Neural crest cell (in vitro differentiated cells): ENCODE measurements at regions not wholly inside any gene's neighbourhood (a gene's known extent, or its start where the extent isn't known, plus 50 kb on each side); places are given as distances from the start of the nearest gene placed in this dataset.
"Not testable (repeated sequence)": the region's sequence is repeated elsewhere in the genome, so short reads cannot be mapped to it uniquely, and the experiment has no call there.

Source experiments
- DNase-seq: peaks from one replicate; pipeline ENCODE4 v3.0.0; 2021; ENCODE audit warnings: low read depth, mixed read lengths, low spot score
- H3K27ac Mint-ChIP-seq: one replicate; pipeline ENCODE4 v1.8.0; 2021; ENCODE audit warnings: mild to moderate bottlenecking, mixed read lengths; ENCODE audit not compliant: unreplicated experiment
- H3K27me3 Mint-ChIP-seq: 2 replicates; pipeline ENCODE4 v1.8.0; 2021; ENCODE audit warnings: low read depth, mild to moderate bottlenecking, mixed read lengths
- H3K36me3 Mint-ChIP-seq: 2 replicates; pipeline ENCODE4 v1.8.0; 2021; ENCODE audit warnings: low read depth, mild to moderate bottlenecking, mixed read lengths
- H3K4me1 Mint-ChIP-seq: 2 replicates; pipeline ENCODE4 v1.8.0; 2021; ENCODE audit warnings: mixed read lengths
- H3K4me3 Mint-ChIP-seq: one replicate; pipeline ENCODE4 v1.8.0; 2021; ENCODE audit warnings: mild to moderate bottlenecking, mixed read lengths
- H3K9me3 Mint-ChIP-seq: 2 replicates; pipeline ENCODE4 v1.8.0; 2021; ENCODE audit warnings: mixed read lengths
- CTCF ChIP-seq: fragments of 200-600 bp; sonication (generic); conservative IDR thresholded peaks from 2 replicates; pipeline ENCODE4 v1.5.0; 2021; ENCODE audit warnings: antibody characterized with exemption, mild to moderate bottlenecking

DNA sequence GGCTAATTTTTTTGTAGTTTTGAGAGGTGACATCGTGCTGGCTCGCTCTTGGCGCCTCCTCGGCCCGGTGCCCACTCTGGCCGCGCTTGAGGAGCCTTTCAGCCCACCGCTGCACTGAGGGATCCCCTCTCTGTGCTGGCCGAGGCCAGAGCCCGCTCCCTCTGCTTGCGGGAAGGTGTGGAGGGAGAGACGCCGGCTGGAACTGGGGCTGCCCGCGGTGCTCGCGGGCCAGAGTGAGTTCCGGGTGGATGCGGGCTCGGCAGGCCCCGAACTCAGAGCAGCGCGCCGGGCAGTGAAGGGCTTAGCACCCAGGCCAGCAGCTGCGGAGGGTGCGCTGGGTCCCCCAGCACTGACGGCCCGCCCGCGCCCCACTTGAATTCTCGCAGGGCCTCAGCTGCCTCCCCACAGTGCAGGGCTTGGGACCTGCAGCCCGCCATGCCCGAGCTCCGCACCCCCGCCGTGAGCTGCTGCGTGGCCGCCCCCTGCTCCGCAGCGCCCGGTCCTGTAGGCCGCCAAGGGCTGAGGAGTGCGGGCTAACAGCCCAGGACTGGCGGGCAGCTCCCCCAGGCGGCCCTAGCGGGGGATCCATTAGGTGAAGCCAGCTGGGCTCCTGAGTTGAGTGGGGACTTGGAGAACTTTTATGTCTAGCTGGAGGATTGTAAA, 113.2 kb upstream of the ZSWIM2 start:
- no peak for TF ChIP-seq CTCF
- no peak for DNase-seq
- no peaks in the 10 kb centered on the region for H3K4me1 Mint-ChIP-seq
- no peak overlapping the region for H3K4me3 Mint-ChIP-seq
- no peaks in the 10 kb centered on the region for H3K9me3 Mint-ChIP-seq
- no peaks in the 10 kb centered on the region for H3K27me3 Mint-ChIP-seq
- no peaks in the 10 kb centered on the region for H3K36me3 Mint-ChIP-seq
- no peak overlapping the region for H3K27ac Mint-ChIP-seq

- H3K9me3 Mint-ChIP-seq, H3K36me3 Mint-ChIP-seq, H3K4me3 Mint-ChIP-seq, H3K27ac Mint-ChIP-seq, H3K4me1 Mint-ChIP-seq, H3K27me3 Mint-ChIP-seq, DNase-seq: not testable (repeated sequence)
These were observed 111.3 kb upstream of the ZSWIM2 start for GRCh38 chr2:186960241-186960640.

- Mint-ChIP-seq H3K4me1 (no peaks in the 10 kb centered on the region), H3K27ac (no peak overlapping the region), H3K4me3 (no peak overlapping the region), H3K9me3 (no peaks in the 10 kb centered on the region), H3K36me3 (no peaks in the 10 kb centered on the region), H3K27me3 (no peaks in the 10 kb centered on the region)
- DNase-seq: no peak
- no peak for TF ChIP-seq CTCF
These were observed 110.5 kb upstream of the ZSWIM2 start for GRCh38 chr2:186959486-186959885.

GRCh38 chr2:186950694-186951093, 101.7 kb upstream of the ZSWIM2 start:
- no peak for TF ChIP-seq CTCF
- Mint-ChIP-seq H3K27ac (no peak overlapping the region), H3K27me3 (no peaks in the 10 kb centered on the region), H3K4me1 (no peaks in the 10 kb centered on the region), H3K9me3 (no peaks in the 10 kb centered on the region), H3K36me3 (no peaks in the 10 kb centered on the region), H3K4me3 (no peak overlapping the region)
- no peak for DNase-seq

DNA sequence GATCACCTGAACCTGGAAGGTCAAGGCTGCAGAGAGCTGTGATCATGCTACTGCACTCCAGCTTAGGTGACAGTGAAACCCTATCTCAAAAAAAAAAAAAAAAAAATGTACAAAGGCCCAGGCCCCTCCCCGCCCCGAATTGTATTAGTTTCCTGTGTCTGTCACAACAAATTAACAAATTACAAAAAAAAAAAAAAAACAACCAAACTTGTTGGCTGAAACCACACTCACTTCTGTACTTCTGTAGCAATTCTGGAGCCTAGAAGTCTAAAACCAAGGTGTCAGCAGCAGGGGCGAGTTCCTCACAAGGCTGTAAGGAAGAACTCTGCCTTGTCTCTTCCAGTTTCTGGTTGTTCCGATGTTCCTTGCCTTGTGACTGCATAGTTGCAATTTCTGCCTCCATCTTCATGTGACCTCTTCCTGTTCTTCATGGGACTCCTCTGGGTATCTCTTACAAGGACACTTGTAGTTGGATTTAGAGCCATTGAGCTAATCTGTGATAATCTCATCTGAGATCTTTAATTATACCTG, 100.8 kb upstream of the ZSWIM2 start:
- H3K27ac Mint-ChIP-seq: no peak overlapping the region
- no peak for TF ChIP-seq CTCF
- no peaks in the 10 kb centered on the region for H3K27me3 Mint-ChIP-seq
- no peak overlapping the region for H3K4me3 Mint-ChIP-seq
- H3K4me1 Mint-ChIP-seq: no peaks in the 10 kb centered on the region
- no peaks in the 10 kb centered on the region for H3K36me3 Mint-ChIP-seq
- H3K9me3 Mint-ChIP-seq: no peaks in the 10 kb centered on the region
- DNase-seq: no peak

DNA sequence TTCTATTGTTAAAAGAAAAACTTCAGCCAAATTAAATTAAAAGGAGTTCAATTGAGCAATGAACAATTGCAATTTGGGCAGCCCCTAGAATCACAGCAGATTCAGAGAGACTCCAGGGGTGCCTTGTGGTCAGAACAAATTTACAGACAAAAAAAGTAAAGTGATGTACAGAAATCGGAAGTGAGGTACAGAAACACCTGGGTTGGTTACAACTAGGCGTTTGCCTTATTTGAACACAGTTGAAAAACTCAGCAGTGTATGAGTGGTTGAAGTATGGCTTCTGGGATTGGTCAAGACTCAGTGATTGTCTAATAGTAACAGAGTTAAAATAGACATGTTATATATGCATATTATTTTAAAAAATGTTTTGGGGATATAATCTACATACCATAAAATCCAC, 98.5 kb upstream of the ZSWIM2 start:
- no peak overlapping the region for H3K4me3 Mint-ChIP-seq
- no peak for TF ChIP-seq CTCF
- H3K27ac Mint-ChIP-seq: no peak overlapping the region
- H3K9me3 Mint-ChIP-seq: no peaks in the 10 kb centered on the region
- H3K4me1 Mint-ChIP-seq: no peaks in the 10 kb centered on the region
- DNase-seq: no peak
- H3K36me3 Mint-ChIP-seq: no peaks in the 10 kb centered on the region
- H3K27me3 Mint-ChIP-seq: no peaks in the 10 kb centered on the region
